GM12878 (cell line): ENCODE measurements at regions not wholly inside any gene's neighbourhood (a gene's known extent, or its start where the extent isn't known, plus 50 kb on each side); places are given as distances from the start of the nearest gene placed in this dataset.

Experiments used
- ATAC-seq: fragments of 200-7000 bp; cut with Tn5 transposase; 3 replicates; pipeline ENCODE4 v1.9.1; 2020; ENCODE audit warnings: mild to moderate bottlenecking, moderate library complexity
- BruUV-seq: library from RNA; stranded (reverse); fragments of 400-500 nt; replicated peaks from 2 replicates; lab custom pipeline; 2021; lab: Mats Ljungman, UMichigan
- CTCF ChIA-PET: fragments of 300-600 bp; sonication (Branson Sonifier 250); formaldehyde crosslinking; extraction: SDS; loops from one replicate; lab custom pipeline; 2021; ENCODE audit warnings: inconsistent platforms; lab: Yijun Ruan, JAX
- POLR2A ChIA-PET: fragments of 350-600 bp; formaldehyde crosslinking; extraction: SDS; loops from one replicate; lab custom pipeline; 2021; ENCODE audit warnings: inconsistent platforms; lab: Charles Lee
- RAD21 ChIA-PET: fragments of 300-600 bp; sonication (Branson Sonifier 250); formaldehyde crosslinking; loops from one replicate; lab custom pipeline; 2023; ENCODE audit warnings: antibody characterized with exemption; ENCODE audit not compliant: unreplicated experiment; lab: Charles Lee
- SMC1A ChIA-PET: fragments of 300-600 bp; sonication (Branson Sonifier 250); formaldehyde crosslinking; loops from one replicate; lab custom pipeline; 2023; ENCODE audit not compliant: unreplicated experiment, uncharacterized antibody; lab: Charles Lee
- DNase-seq: peaks from one replicate; pipeline ENCODE4 v3.0.0-alpha.2; 2011; ENCODE audit warnings: low read depth, low spot score
- FAIRE-seq: peaks from 3 replicates; lab custom pipeline; 2011; peaks lifted over from hg19 to GRCh38; lab: Jason Lieb, UNC
- H2AFZ ChIP-seq: 2 replicates; pipeline ENCODE4 v1.6.0; 2011; ENCODE audit warnings: low read depth, low read length, control low read depth; ENCODE audit not compliant: control insufficient read depth
- H3K27ac ChIP-seq: 2 replicates; pipeline ENCODE4 v1.5.1; 2011; ENCODE audit warnings: control low read depth; ENCODE audit not compliant: control insufficient read depth, insufficient read depth
- H3K27me3 ChIP-seq, 2 experiments: replicated peaks in 1 of 2; 2 replicates each; pipeline versions ENCODE4 v1.6.0 to v1.6.1; 2011; ENCODE audit warnings: low read length in 1 of 2; ENCODE audit not compliant: control insufficient read depth in 2 of 2, insufficient read depth in 2 of 2
- H3K36me3 ChIP-seq, 2 experiments: 2 replicates each; pipeline ENCODE4 v1.5.1; 2011; ENCODE audit warnings: low read length in 1 of 2; ENCODE audit not compliant: control insufficient read depth in 2 of 2, insufficient read depth in 2 of 2
- H3K4me1 ChIP-seq: 2 replicates; pipeline ENCODE4 v1.6.1; 2011; ENCODE audit warnings: mild to moderate bottlenecking, low read length, moderate library complexity, mixed read lengths; ENCODE audit not compliant: control insufficient read depth, insufficient read depth
- H3K4me2 ChIP-seq: 2 replicates; pipeline ENCODE4 v1.6.0; 2011; ENCODE audit warnings: control low read depth; ENCODE audit not compliant: control insufficient read depth, insufficient read depth
- H3K4me3 ChIP-seq: fragments of 200-600 bp; sonication (generic); 2 replicates; pipeline ENCODE4 v1.5.1; 2016
- H3K79me2 ChIP-seq: 2 replicates; pipeline ENCODE4 v1.6.0; 2011; ENCODE audit warnings: low read length; ENCODE audit not compliant: control insufficient read depth, insufficient read depth
- H3K9ac ChIP-seq: 2 replicates; pipeline ENCODE4 v1.8.0; 2011; ENCODE audit warnings: low read length, control low read depth, mixed read lengths; ENCODE audit not compliant: control insufficient read depth, insufficient read depth
- H3K9me3 ChIP-seq: replicated peaks from 3 replicates; pipeline ENCODE4 v1.5.1; 2011; ENCODE audit warnings: mild to moderate bottlenecking, low read length; ENCODE audit not compliant: control insufficient read depth, insufficient read depth
- H4K20me1 ChIP-seq: 2 replicates; pipeline ENCODE4 v1.6.0; 2011; ENCODE audit not compliant: control insufficient read depth, insufficient read depth
- CEBPZ ChIP-seq: fragments of 150-350 bp; IDR thresholded peaks from 2 replicates; pipeline ENCODE4 v1.6.1; 2016; ENCODE audit warnings: low read depth, low read length
- FOXK2 ChIP-seq: fragments of 450-650 bp; IDR thresholded peaks from 2 replicates; pipeline ENCODE4 v1.6.1; 2017; ENCODE audit warnings: mild to moderate bottlenecking, moderate library complexity
- NFIC ChIP-seq: IDR thresholded peaks from 2 replicates; pipeline ENCODE4 v1.6.1; 2012; ENCODE audit warnings: low read depth, mild to moderate bottlenecking, inconsistent platforms, low read length, moderate library complexity
- SREBF2 ChIP-seq: IDR thresholded peaks from 2 replicates; pipeline ENCODE4 v1.6.1; 2012; ENCODE audit warnings: mild to moderate bottlenecking, low read length
- YBX1 ChIP-seq: fragments of 450-650 bp; IDR thresholded peaks from 2 replicates; pipeline ENCODE4 v1.6.1; 2016; ENCODE audit warnings: antibody characterized with exemption
- WGBS: methylation state at CpG from one replicate; pipeline ENCODE4 v1.1.6; 2016; ENCODE audit warnings: low lambda C conversion rate; ENCODE audit not compliant: insufficient replicate concordance, insufficient coverage; ENCODE audit errors: missing lambda C conversion rate; 5-methylcytosine and 5-hydroxymethylcytosine counted together
- in situ Hi-C: fragments of 300-500 bp; cut with MboI; formaldehyde crosslinking; loops from 9 replicates; pipeline ENCODE4 v1.14.3; 2018; ENCODE audit warnings: mixed read lengths
- intact Hi-C: fragments of 100-400 bp; cut with micrococcal nuclease; formaldehyde crosslinking; loops from one replicate; pipeline ENCODE4 v1.14.2; 2022; ENCODE audit not compliant: unreplicated experiment

- no peak for TF ChIP-seq NFIC
- no peak for TF ChIP-seq SREBF2
- TF ChIP-seq YBX1 = no peak
- TF ChIP-seq FOXK2 = no peak
- TF ChIP-seq CEBPZ = no peak
- H3K27ac ChIP-seq = no peak overlapping the region
- CTCF ChIA-PET = no interaction called here
- in situ Hi-C loops (no loop called here), intact Hi-C loops (no loop called here)
- no peaks in the 10 kb centered on the region for H3K27me3 ChIP-seq
- DNase-seq = no peak
- no peak overlapping the region for H3K4me2 ChIP-seq
- H2AFZ ChIP-seq = no peak overlapping the region
- ATAC-seq = no peak
- no peak overlapping the region for H3K4me3 ChIP-seq
- H4K20me1 ChIP-seq = no peaks in the 10 kb centered on the region
- POLR2A ChIA-PET = no interaction called here
- H3K4me1 ChIP-seq = no peaks in the 10 kb centered on the region
- RAD21 ChIA-PET = no interaction called here
- H3K9ac ChIP-seq = no peak overlapping the region
- BruUV-seq = no TSS peak
- no peaks in the 10 kb centered on the region for H3K36me3 ChIP-seq
- H3K9me3 ChIP-seq = no peaks in the 10 kb centered on the region
- no peaks in the 10 kb centered on the region for H3K79me2 ChIP-seq
- no peak for FAIRE-seq
- SMC1A ChIA-PET = no interaction called here
- 21% methylated on average over 9 of the region's 9 CpGs for WGBS
Measured at GRCh38 chr4:189769131-189769530, 171.5 kb upstream of the FRG1 start.
